GM18868 (cell line): ENCODE measurements at regions not wholly inside any gene's neighbourhood (a gene's known extent, or its start where the extent isn't known, plus 50 kb on each side); places are given as distances from the start of the nearest gene placed in this dataset.

Source experiments
- ATAC-seq: cut with Tn5 transposase; IDR thresholded peaks from one replicate; pipeline ENCODE4 v1.9.1; 2021; ENCODE audit warnings: mild to moderate bottlenecking, moderate library complexity; ENCODE audit not compliant: unreplicated experiment

- ATAC-seq: no peak
Observed at GRCh38 chr19:30266687-30267086, 105.5 kb upstream of the ZNF536 start.

GRCh38 chr19:30267332-30267731, 104.9 kb upstream of the ZNF536 start:
- no peak for ATAC-seq

- no peak for ATAC-seq
Observed at GRCh38 chr19:30268601-30269000, 103.6 kb upstream of the ZNF536 start.

GRCh38 chr19:30269638-30270037, 102.5 kb upstream of the ZNF536 start:
- ATAC-seq: no peak

- ATAC-seq: no peak
Observed at GRCh38 chr19:30271816-30272215, 100.4 kb upstream of the ZNF536 start.

GRCh38 chr19:30272554-30272953, 99.6 kb upstream of the ZNF536 start:
- ATAC-seq: no peak

GRCh38 chr19:30273184-30273583, 99.0 kb upstream of the ZNF536 start:
- ATAC-seq: no peak

GRCh38 chr19:30274987-30275386, 97.2 kb upstream of the ZNF536 start:
- ATAC-seq: no peak

GRCh38 chr19:30276011-30276882, 95.9 kb upstream of the ZNF536 start:
- no peak for ATAC-seq

GRCh38 chr19:30276883-30277280, 95.3 kb upstream of the ZNF536 start:
- no peak for ATAC-seq

- no peak for ATAC-seq
Observed at GRCh38 chr19:30277941-30278881, 94.0 kb upstream of the ZNF536 start.

GRCh38 chr19:30278882-30279254, 93.3 kb upstream of the ZNF536 start:
- ATAC-seq: no peak

GRCh38 chr19:30280018-30280417, 92.2 kb upstream of the ZNF536 start:
- no peak for ATAC-seq

GRCh38 chr19:30281906-30282305, 90.3 kb upstream of the ZNF536 start:
- ATAC-seq: no peak

GRCh38 chr19:30283556-30283955, 88.6 kb upstream of the ZNF536 start:
- ATAC-seq: no peak

GRCh38 chr19:30284209-30284608, 88.0 kb upstream of the ZNF536 start:
- no peak for ATAC-seq

GRCh38 chr19:30284885-30285284, 87.3 kb upstream of the ZNF536 start:
- no peak for ATAC-seq

GRCh38 chr19:30286378-30286777, 85.8 kb upstream of the ZNF536 start:
- ATAC-seq: no peak

- no peak for ATAC-seq
Observed at GRCh38 chr19:30287259-30287658, 84.9 kb upstream of the ZNF536 start.

- ATAC-seq: no peak
Observed at GRCh38 chr19:30287973-30288372, 84.2 kb upstream of the ZNF536 start.

GRCh38 chr19:30288911-30289310, 83.3 kb upstream of the ZNF536 start:
- ATAC-seq: no peak

GRCh38 chr19:30289336-30289735, 82.8 kb upstream of the ZNF536 start:
- no peak for ATAC-seq
